ENCODE measurements at regions not wholly inside any gene's neighbourhood (a gene's known extent, or its start where the extent isn't known, plus 50 kb on each side); places are given as distances from the start of the nearest gene placed in this dataset.
A peak's percentile ranks its signal among the peaks of the same experiment; 100 is the strongest.
"Not testable (repeated sequence)": the region's sequence is repeated elsewhere in the genome, so short reads cannot be mapped to it uniquely, and the experiment has no call there.

GRCh38 chrX:39688576-39689375, 409.0 kb downstream of the BCOR start:
- peak; percentile 13 to 48 for DNase-seq

- DNase-seq: no peak
Observed at GRCh38 chrX:39689376-39690104, 408.2 kb downstream of the BCOR start.

- no peak for DNase-seq
Observed at GRCh38 chrX:39690541-39691415, 407.0 kb downstream of the BCOR start.

GRCh38 chrX:39691724-39692123, 406.0 kb downstream of the BCOR start:
- DNase-seq: no peak

- no peak for DNase-seq
Observed at GRCh38 chrX:39692796-39693195, 405.0 kb downstream of the BCOR start.

GRCh38 chrX:39693298-39693697, 404.5 kb downstream of the BCOR start:
- no peak for DNase-seq

- not testable (repeated sequence) for DNase-seq
Observed at GRCh38 chrX:39702636-39703035, 395.1 kb downstream of the BCOR start.

- no peak for DNase-seq
Observed at GRCh38 chrX:39703307-39703706, 394.5 kb downstream of the BCOR start.

- no peak for DNase-seq
Observed at GRCh38 chrX:39704590-39704989, 393.2 kb downstream of the BCOR start.

- no peak for DNase-seq
Observed at GRCh38 chrX:39705290-39705689, 392.5 kb downstream of the BCOR start.

GRCh38 chrX:39709364-39709763, 388.4 kb downstream of the BCOR start:
- DNase-seq: no peak

- DNase-seq: no peak
Observed at GRCh38 chrX:39709812-39710211, 387.9 kb downstream of the BCOR start.

- no peak for DNase-seq
Observed at GRCh38 chrX:39710776-39711175, 387.0 kb downstream of the BCOR start.

- no peak for DNase-seq
Observed at GRCh38 chrX:39714471-39714870, 383.3 kb downstream of the BCOR start.

- no peak for DNase-seq
Observed at GRCh38 chrX:39716401-39716800, 381.4 kb downstream of the BCOR start.

- no peak for DNase-seq
Observed at GRCh38 chrX:39716802-39717540, 380.8 kb downstream of the BCOR start.

- DNase-seq: no peak
Observed at GRCh38 chrX:39718981-39719380, 378.8 kb downstream of the BCOR start.

GRCh38 chrX:39720945-39721344, 376.8 kb downstream of the BCOR start:
- no peak for DNase-seq

- DNase-seq: no peak
Observed at GRCh38 chrX:39721566-39722279, 376.0 kb downstream of the BCOR start.

GRCh38 chrX:39724544-39724943, 373.2 kb downstream of the BCOR start:
- no peak for DNase-seq

GRCh38 chrX:39725114-39725513, 372.6 kb downstream of the BCOR start:
- no peak for DNase-seq
